ENCODE measurements at regions not wholly inside any gene's neighbourhood (a gene's known extent, or its start where the extent isn't known, plus 50 kb on each side); places are given as distances from the start of the nearest gene placed in this dataset.

DNA sequence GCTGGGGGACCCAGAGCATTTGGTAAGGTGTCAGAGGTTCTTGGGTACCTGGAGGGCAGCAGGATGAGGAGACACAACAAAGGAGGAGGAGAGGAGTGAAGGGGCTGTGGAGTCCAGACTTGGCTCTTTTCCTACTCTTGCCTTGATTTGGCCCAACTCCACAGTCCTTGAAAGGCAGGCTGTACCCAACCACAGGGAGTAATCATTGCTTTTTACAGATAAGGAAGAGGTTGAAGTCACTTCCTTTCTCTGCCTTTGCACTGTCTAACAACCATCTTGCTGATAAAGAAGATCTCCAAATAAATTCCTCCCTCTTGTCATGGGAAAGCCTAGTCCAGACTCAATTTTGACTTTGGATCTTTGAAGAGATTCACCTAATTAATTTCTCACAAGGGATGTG is 226.8 kb upstream of the HMGA2 start:
- DNase-seq = no peak

DNA sequence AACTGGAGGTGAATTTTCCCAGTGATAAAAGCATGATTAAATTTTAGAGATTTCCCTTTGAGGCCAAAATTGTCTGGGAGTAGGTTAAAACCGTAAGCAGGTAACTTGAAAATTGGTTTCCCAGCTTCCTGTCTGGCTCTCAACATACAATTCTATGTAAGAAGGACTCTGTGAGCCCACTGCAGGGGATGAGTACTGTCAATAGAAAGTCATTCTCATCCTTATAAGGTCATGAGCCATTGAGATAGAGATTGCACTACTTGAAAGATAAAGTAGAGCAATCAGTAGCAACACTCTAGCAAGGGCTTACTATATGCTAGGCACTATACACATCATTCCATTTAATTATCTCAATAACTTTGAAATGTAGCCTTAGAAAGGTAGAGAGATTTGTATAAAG is 225.6 kb upstream of the HMGA2 start:
- no peak for DNase-seq

DNA sequence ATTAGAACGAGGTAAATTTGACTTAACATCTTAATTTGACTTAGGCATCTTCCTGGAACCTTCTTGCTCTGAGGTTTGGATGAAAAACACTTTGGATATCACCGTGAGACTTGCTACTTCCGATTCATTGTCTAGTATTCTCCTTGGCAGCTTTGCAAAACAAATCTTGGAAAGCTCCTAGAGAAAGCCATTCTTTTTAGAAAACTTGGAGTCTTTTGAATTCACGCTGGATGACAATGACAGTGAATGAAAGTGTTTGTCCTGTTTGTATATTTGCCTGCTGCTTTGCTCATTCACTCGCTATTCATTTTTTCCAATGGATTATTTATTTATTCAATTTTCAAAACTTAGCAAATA is 222.1 kb upstream of the HMGA2 start:
- no peak for DNase-seq

DNA sequence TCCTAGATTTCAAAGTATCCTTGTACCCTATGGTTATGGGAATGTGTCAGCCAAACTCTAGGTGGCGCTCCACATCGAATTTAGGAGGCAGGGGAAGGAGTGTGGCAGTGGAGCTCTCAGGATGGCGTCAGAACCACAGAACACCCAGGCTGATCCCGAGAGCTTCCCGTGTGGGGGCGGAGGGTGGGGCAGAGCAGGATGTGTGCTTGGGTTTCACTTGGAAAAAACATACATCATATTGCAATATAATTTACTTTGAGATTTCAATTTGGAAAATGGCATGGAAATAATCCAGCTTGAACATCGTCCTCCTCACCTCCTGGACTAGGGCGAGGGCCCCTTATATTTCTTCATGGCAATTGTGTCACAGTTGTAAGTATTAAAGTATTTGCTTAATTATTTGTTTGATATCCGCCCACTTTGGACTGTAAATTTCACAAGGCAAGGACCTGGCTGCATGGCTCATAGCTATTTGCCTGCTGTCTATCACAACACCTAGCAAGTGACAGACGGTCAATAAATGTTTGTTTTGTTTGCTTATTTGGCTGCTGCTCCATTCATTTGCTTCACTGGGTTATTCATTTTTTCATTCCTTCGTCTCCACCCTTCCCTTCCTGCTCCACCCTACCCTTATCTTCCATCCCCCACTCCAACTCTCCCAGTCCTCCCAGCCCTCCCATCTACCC is 221.5 kb upstream of the HMGA2 start:
- peak; percentile 65 to 67 for DNase-seq

GRCh38 chr12:65603438-65604351 is 220.6 kb upstream of the HMGA2 start:
- DNase-seq = peak in 1 of 2 donors; percentile 40

GRCh38 chr12:65605019-65605418 is 219.3 kb upstream of the HMGA2 start:
- no peak for DNase-seq

- no peak for DNase-seq
These were observed 218.1 kb upstream of the HMGA2 start for GRCh38 chr12:65606008-65606766.

DNA sequence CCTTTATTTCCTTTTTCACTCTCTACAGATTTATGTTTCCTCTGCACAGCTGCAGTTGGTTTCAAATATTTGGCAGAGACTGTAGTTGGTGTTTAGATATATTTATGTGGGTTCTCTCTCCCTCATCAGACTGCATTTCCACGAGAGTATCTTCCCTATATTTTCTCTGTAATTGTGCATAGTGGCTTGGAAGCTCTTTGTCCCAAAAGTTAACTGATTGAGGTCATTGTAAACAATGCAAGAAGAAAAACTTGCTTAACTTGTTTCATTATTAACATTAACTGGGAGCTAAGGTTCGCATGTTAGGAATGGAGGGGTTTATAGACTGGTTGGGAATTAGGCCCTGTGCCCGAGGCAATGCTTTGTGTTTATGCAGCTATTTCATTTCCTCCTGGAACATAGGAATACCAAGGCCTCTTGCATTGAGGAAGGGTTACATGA is 216.9 kb upstream of the HMGA2 start:
- DNase-seq = no peak

- no peak for DNase-seq
These were observed 215.9 kb upstream of the HMGA2 start for GRCh38 chr12:65608319-65608916.

DNA sequence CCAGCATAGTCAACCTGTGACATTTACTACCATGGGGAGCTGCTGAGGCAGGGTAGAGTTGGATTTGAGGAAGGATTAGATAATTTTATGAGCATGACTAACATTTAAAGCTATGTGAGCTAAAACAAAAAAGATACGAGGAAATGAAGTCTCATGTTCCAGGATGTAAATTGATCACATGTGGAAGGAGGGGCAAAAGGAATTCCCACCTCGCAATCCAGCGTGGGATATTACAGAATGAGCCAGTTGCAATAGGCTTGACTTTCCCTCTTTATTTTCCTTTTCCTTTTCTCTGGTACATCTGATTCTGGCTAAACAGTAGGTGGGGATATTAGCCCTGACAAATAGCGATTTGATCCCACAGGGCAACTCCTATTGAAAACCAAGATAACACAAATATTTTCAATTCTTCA is 214.9 kb upstream of the HMGA2 start:
- no peak for DNase-seq

DNA sequence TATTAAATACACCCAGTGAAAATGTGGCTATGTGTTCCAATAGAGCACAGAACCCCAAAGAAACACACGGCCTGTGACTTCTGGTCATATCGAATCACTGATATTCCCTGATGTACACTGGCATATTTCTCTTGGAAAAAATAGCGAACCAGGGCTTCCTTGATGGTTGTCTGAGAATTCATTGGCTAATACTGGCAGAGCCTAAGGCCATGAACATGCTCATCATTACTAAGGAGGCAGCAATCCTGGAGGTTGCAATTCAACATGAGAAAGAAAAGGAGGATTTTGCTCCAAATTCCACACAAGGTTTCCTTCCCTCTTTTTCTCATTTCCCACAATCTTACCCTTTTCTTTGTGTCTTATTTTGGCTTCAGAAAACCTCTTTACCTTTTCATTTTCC is 212.9 kb upstream of the HMGA2 start:
- no peak for DNase-seq

- DNase-seq = no peak
These were observed 211.8 kb upstream of the HMGA2 start for GRCh38 chr12:65612440-65612839.

- no peak for DNase-seq
These were observed 210.6 kb upstream of the HMGA2 start for GRCh38 chr12:65613692-65614091.

GRCh38 chr12:65614259-65614889 is 209.9 kb upstream of the HMGA2 start:
- no peak for DNase-seq

GRCh38 chr12:65615118-65615517 is 209.2 kb upstream of the HMGA2 start:
- peak; percentile 55 to 66 for DNase-seq

DNA sequence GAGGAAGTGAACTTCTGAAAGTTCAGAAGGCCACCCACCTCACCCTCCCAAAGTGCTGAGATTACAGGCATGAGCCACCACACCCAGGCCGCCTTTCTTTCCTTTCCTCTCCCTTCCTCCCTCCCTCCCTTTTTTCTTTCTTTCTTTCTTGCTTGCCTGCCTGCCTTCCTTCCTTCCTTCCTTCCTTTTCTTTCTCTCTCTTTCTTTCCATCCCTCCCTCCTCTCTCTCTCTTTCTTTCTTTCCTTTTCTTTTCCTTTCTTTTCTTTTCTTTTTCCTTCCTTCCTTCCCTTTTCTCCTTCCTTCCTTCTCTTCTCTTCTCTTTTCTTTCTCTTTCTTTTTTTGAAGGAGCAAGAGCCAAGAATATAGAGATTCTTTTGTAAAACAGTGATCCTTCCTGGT is 208.3 kb upstream of the HMGA2 start:
- DNase-seq = no peak

- DNase-seq = no peak
These were observed 205.7 kb upstream of the HMGA2 start for GRCh38 chr12:65618588-65618987.

DNA sequence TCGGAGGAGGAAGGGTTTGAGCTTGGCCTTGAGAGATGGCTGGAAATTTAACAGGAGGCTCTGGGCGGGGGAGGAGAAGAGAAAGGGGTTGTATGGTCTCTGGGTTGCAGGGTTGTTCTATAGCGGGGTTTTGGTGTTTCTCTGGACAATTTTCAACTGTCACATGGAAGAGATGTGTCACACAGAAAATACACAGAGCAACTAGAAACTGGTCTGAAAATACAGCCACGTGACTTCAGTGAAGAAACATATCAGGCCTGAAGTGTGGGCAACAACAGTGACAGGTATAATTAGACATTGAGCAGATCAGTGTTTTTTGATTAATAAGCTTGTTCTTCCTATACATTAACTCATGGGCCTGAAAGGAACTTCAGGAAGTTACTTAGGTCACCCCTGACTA is 205.3 kb upstream of the HMGA2 start:
- no peak for DNase-seq

DNA sequence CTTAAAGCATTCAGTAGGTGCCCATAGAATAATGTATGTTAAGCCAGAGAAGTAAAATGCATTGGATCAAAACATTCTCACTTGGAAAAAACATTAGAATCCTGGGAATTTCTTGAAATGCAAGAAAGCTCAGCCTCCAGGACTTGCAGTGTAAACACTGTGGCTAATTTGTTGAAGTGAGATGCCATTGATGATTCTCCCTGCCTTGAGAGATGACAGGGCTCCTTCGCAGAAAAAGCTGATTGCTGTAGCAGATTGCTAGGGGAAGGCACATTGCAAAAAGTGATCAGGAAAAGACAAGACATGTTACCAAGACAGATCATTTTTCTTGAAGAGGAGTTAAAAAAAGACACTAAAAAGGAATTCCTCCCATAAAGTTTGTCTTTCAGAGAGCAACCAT is 204.2 kb upstream of the HMGA2 start:
- DNase-seq = no peak

GRCh38 chr12:65622056-65622455 is 202.2 kb upstream of the HMGA2 start:
- DNase-seq = no peak

DNA sequence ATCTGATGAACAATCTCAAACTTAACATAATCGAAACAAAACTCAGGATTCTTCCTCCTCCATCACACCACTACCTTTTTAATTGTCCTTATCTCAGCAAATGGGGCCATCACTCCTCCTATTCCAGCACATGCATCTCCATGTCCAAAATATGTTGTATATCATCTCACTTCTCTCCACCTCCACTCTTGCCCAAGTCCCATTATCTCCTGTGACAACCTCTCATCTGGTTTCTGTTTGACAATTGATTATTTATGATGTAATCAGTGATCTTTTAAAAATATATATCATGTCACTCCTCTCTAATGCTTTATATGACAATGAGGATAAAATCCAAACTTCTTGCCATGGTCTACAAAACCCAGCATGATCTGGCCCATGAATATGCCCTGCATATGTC is 200.8 kb upstream of the HMGA2 start:
- no peak for DNase-seq

Data from right lung (tissue), 2 donors.